ENCODE measurements at regions not wholly inside any gene's neighbourhood (a gene's known extent, or its start where the extent isn't known, plus 50 kb on each side); places are given as distances from the start of the nearest gene placed in this dataset.

GRCh38 chr2:64781711-64782390, 128.1 kb upstream of the SERTAD2 start:
- DNase-seq (ENCODE audit: low spot score in 2 of 2): no peak
- no peaks in the 10 kb centered on the region for H3K27me3 Mint-ChIP-seq
- peaks cover 1% of the 10 kb centered on the region for H3K36me3 Mint-ChIP-seq (ENCODE audit: insufficient read depth)
- H3K27ac Mint-ChIP-seq (ENCODE audit: low read depth): no peak overlapping the region
- ATAC-seq (replicated peaks; ENCODE audit: extremely low read depth, poor library complexity, severe bottlenecking): no peak
- H3K4me1 Mint-ChIP-seq: no peaks in the 10 kb centered on the region
- no peaks in the 10 kb centered on the region for H3K9me3 Mint-ChIP-seq
- no peak overlapping the region for H3K4me3 Mint-ChIP-seq

- no peaks in the 10 kb centered on the region for H3K27me3 Mint-ChIP-seq
- H3K4me1 Mint-ChIP-seq: no peaks in the 10 kb centered on the region
- peaks cover 1% of the 10 kb centered on the region for H3K36me3 Mint-ChIP-seq (ENCODE audit: insufficient read depth)
- no peaks in the 10 kb centered on the region for H3K9me3 Mint-ChIP-seq
- no peak overlapping the region for H3K4me3 Mint-ChIP-seq
- ATAC-seq (replicated peaks; ENCODE audit: extremely low read depth, poor library complexity, severe bottlenecking): no peak
- DNase-seq (ENCODE audit: low spot score in 2 of 2): no peak
- no peak overlapping the region for H3K27ac Mint-ChIP-seq (ENCODE audit: low read depth)
These were observed 130.7 kb upstream of the SERTAD2 start for GRCh38 chr2:64784168-64785061.

- no peak overlapping the region for H3K4me3 Mint-ChIP-seq
- no peaks in the 10 kb centered on the region for H3K4me1 Mint-ChIP-seq
- no peaks in the 10 kb centered on the region for H3K9me3 Mint-ChIP-seq
- H3K27ac Mint-ChIP-seq (ENCODE audit: low read depth): no peak overlapping the region
- ATAC-seq (replicated peaks; ENCODE audit: extremely low read depth, poor library complexity, severe bottlenecking): no peak
- no peak for DNase-seq (ENCODE audit: low spot score in 2 of 2)
- H3K27me3 Mint-ChIP-seq: no peaks in the 10 kb centered on the region
- H3K36me3 Mint-ChIP-seq (ENCODE audit: insufficient read depth): peaks cover 1% of the 10 kb centered on the region
These were observed 131.5 kb upstream of the SERTAD2 start for GRCh38 chr2:64785245-64785644.

GRCh38 chr2:64786343-64787018, 132.8 kb upstream of the SERTAD2 start:
- Mint-ChIP-seq H3K27me3 (no peaks in the 10 kb centered on the region), H3K4me1 (no peaks in the 10 kb centered on the region), H3K27ac (ENCODE audit: low read depth) (no peak overlapping the region), H3K9me3 (no peaks in the 10 kb centered on the region), H3K36me3 (ENCODE audit: insufficient read depth) (no peaks in the 10 kb centered on the region), H3K4me3 (no peak overlapping the region)
- no peak for ATAC-seq (replicated peaks; ENCODE audit: extremely low read depth, poor library complexity, severe bottlenecking)
- DNase-seq (ENCODE audit: low spot score in 2 of 2): no peak

GRCh38 chr2:64787019-64787365, 133.3 kb upstream of the SERTAD2 start:
- Mint-ChIP-seq H3K27ac (ENCODE audit: low read depth) (no peak overlapping the region), H3K9me3 (no peaks in the 10 kb centered on the region), H3K4me1 (no peaks in the 10 kb centered on the region), H3K36me3 (ENCODE audit: insufficient read depth) (no peaks in the 10 kb centered on the region), H3K4me3 (no peak overlapping the region), H3K27me3 (no peaks in the 10 kb centered on the region)
- no peak for DNase-seq (ENCODE audit: low spot score in 2 of 2)
- ATAC-seq (replicated peaks; ENCODE audit: extremely low read depth, poor library complexity, severe bottlenecking): no peak

- Mint-ChIP-seq H3K4me3 (no peak overlapping the region), H3K27ac (ENCODE audit: low read depth) (no peak overlapping the region), H3K9me3 (no peaks in the 10 kb centered on the region), H3K27me3 (no peaks in the 10 kb centered on the region), H3K36me3 (ENCODE audit: insufficient read depth) (no peaks in the 10 kb centered on the region), H3K4me1 (no peaks in the 10 kb centered on the region)
- no peak for ATAC-seq (replicated peaks; ENCODE audit: extremely low read depth, poor library complexity, severe bottlenecking)
- DNase-seq (ENCODE audit: low spot score in 2 of 2): no peak
These were observed 134.0 kb upstream of the SERTAD2 start for GRCh38 chr2:64787698-64788097.

- DNase-seq (ENCODE audit: low spot score in 2 of 2) (no peak), ATAC-seq (replicated peaks; ENCODE audit: extremely low read depth, poor library complexity, severe bottlenecking) (no peak)
- H3K4me3 Mint-ChIP-seq: no peak overlapping the region
- H3K27ac Mint-ChIP-seq (ENCODE audit: low read depth): no peak overlapping the region
- no peaks in the 10 kb centered on the region for H3K27me3 Mint-ChIP-seq
- H3K36me3 Mint-ChIP-seq (ENCODE audit: insufficient read depth): no peaks in the 10 kb centered on the region
- no peaks in the 10 kb centered on the region for H3K4me1 Mint-ChIP-seq
- no peaks in the 10 kb centered on the region for H3K9me3 Mint-ChIP-seq
These were observed 136.0 kb upstream of the SERTAD2 start for GRCh38 chr2:64789466-64790320.

GRCh38 chr2:64792300-64792699, 138.6 kb upstream of the SERTAD2 start:
- Mint-ChIP-seq H3K27ac (ENCODE audit: low read depth) (no peak overlapping the region), H3K27me3 (no peaks in the 10 kb centered on the region), H3K9me3 (no peaks in the 10 kb centered on the region), H3K4me1 (no peaks in the 10 kb centered on the region), H3K4me3 (no peak overlapping the region), H3K36me3 (ENCODE audit: insufficient read depth) (no peaks in the 10 kb centered on the region)
- DNase-seq (ENCODE audit: low spot score in 2 of 2) (no peak), ATAC-seq (replicated peaks; ENCODE audit: extremely low read depth, poor library complexity, severe bottlenecking) (no peak)

GRCh38 chr2:64792995-64793639, 139.4 kb upstream of the SERTAD2 start:
- H3K36me3 Mint-ChIP-seq (ENCODE audit: insufficient read depth): no peaks in the 10 kb centered on the region
- ATAC-seq (replicated peaks; ENCODE audit: extremely low read depth, poor library complexity, severe bottlenecking) (no peak), DNase-seq (ENCODE audit: low spot score in 2 of 2) (no peak)
- H3K4me1 Mint-ChIP-seq: no peaks in the 10 kb centered on the region
- H3K9me3 Mint-ChIP-seq: no peaks in the 10 kb centered on the region
- H3K27ac Mint-ChIP-seq (ENCODE audit: low read depth): no peak overlapping the region
- no peak overlapping the region for H3K4me3 Mint-ChIP-seq
- no peaks in the 10 kb centered on the region for H3K27me3 Mint-ChIP-seq

- no peak overlapping the region for H3K4me3 Mint-ChIP-seq
- no peaks in the 10 kb centered on the region for H3K36me3 Mint-ChIP-seq (ENCODE audit: insufficient read depth)
- ATAC-seq (replicated peaks; ENCODE audit: extremely low read depth, poor library complexity, severe bottlenecking) (no peak), DNase-seq (ENCODE audit: low spot score in 2 of 2) (no peak)
- no peaks in the 10 kb centered on the region for H3K4me1 Mint-ChIP-seq
- no peak overlapping the region for H3K27ac Mint-ChIP-seq (ENCODE audit: low read depth)
- no peaks in the 10 kb centered on the region for H3K9me3 Mint-ChIP-seq
- no peaks in the 10 kb centered on the region for H3K27me3 Mint-ChIP-seq
These were observed 140.0 kb upstream of the SERTAD2 start for GRCh38 chr2:64793701-64794100.

GRCh38 chr2:64794426-64794995, 140.8 kb upstream of the SERTAD2 start:
- Mint-ChIP-seq H3K27me3 (no peaks in the 10 kb centered on the region), H3K9me3 (no peaks in the 10 kb centered on the region), H3K27ac (ENCODE audit: low read depth) (no peak overlapping the region), H3K4me3 (no peak overlapping the region), H3K36me3 (ENCODE audit: insufficient read depth) (no peaks in the 10 kb centered on the region), H3K4me1 (no peaks in the 10 kb centered on the region)
- ATAC-seq (replicated peaks; ENCODE audit: extremely low read depth, poor library complexity, severe bottlenecking): no peak
- DNase-seq (ENCODE audit: low spot score in 2 of 2): no peak

Data from central memory CD8-positive, alpha-beta T cell (primary cell).